WTC11 (cell line): ENCODE measurements at regions not wholly inside any gene's neighbourhood (a gene's known extent, or its start where the extent isn't known, plus 50 kb on each side); places are given as distances from the start of the nearest gene placed in this dataset.

Experiments used
- ATAC-seq: fragments of 200-7000 bp; cut with Tn5 transposase; 2 replicates; pipeline ENCODE4 v1.10.0; 2021; ENCODE audit warnings: mild to moderate bottlenecking, moderate library complexity
- CTCF ChIA-PET: fragments of 300-600 bp; sonication (Branson Sonifier 250); formaldehyde crosslinking; loops from one replicate; lab custom pipeline; 2021; ENCODE audit warnings: antibody characterized with exemption; lab: Charles Lee
- POLR2A ChIA-PET: fragments of 350-600 bp; sonication (Branson Sonifier 250); formaldehyde crosslinking; loops from one replicate; lab custom pipeline; 2021; ENCODE audit warnings: antibody characterized with exemption; lab: Charles Lee
- DNase-seq: peaks from one replicate; pipeline ENCODE4 v3.0.0; 2021; ENCODE audit warnings: low spot score
- H3K27ac Mint-ChIP-seq: 2 replicates; pipeline ENCODE4 v1.8.0; 2021; ENCODE audit warnings: mixed read lengths
- H3K27me3 Mint-ChIP-seq: 2 replicates; pipeline ENCODE4 v1.8.0; 2021; ENCODE audit warnings: low read depth, mild to moderate bottlenecking, moderate library complexity, mixed read lengths
- H3K36me3 Mint-ChIP-seq: 2 replicates; pipeline ENCODE4 v1.8.0; 2021; ENCODE audit warnings: mixed read lengths
- H3K4me1 Mint-ChIP-seq: 2 replicates; pipeline ENCODE4 v1.8.0; 2022; ENCODE audit warnings: mixed read lengths
- H3K4me3 Mint-ChIP-seq: 2 replicates; pipeline ENCODE4 v1.8.0; 2021; ENCODE audit warnings: mild to moderate bottlenecking, moderate library complexity, mixed read lengths
- H3K9me3 Mint-ChIP-seq: 2 replicates; pipeline ENCODE4 v1.8.0; 2021; ENCODE audit warnings: mixed read lengths
- AFF4 ChIP-seq: sonication (generic); formaldehyde crosslinking; IDR thresholded peaks from 2 replicates; pipeline ENCODE4 v1.8.1; 2023; ENCODE audit warnings: mild to moderate bottlenecking, missing genetic modification reagents, borderline replicate concordance
- ARID4B ChIP-seq: sonication (generic); formaldehyde crosslinking; IDR thresholded peaks from 2 replicates; pipeline ENCODE4 v1.8.0; 2023; ENCODE audit warnings: missing genetic modification reagents, mild to moderate bottlenecking, borderline replicate concordance
- ATF6 ChIP-seq: sonication (generic); formaldehyde crosslinking; IDR thresholded peaks from 2 replicates; pipeline ENCODE4 v1.8.1; 2023; ENCODE audit warnings: mild to moderate bottlenecking, missing genetic modification reagents
- CBFB ChIP-seq: sonication (generic); formaldehyde crosslinking; IDR thresholded peaks from 2 replicates; pipeline ENCODE4 v1.8.1; 2022; ENCODE audit warnings: mild to moderate bottlenecking, low read depth, missing genetic modification reagents
- CDX4 ChIP-seq: fragments of 250-450 bp; sonication (Bioruptor Pico); IDR thresholded peaks from 2 replicates; pipeline ENCODE4 v1.9.0; 2021; ENCODE audit warnings: moderate library complexity, mild to moderate bottlenecking, inconsistent platforms, borderline replicate concordance
- FOXJ3 ChIP-seq: sonication (generic); formaldehyde crosslinking; IDR thresholded peaks from 2 replicates; pipeline ENCODE4 v1.9.0; 2021; ENCODE audit warnings: missing genetic modification reagents, mild to moderate bottlenecking, borderline replicate concordance
- GRHL2 ChIP-seq: fragments of 250-450 bp; sonication (Bioruptor Pico); IDR thresholded peaks from 2 replicates; pipeline ENCODE4 v1.8.0; 2022; ENCODE audit warnings: mild to moderate bottlenecking, moderate library complexity; ENCODE audit not compliant: insufficient replicate concordance, severe bottlenecking
- HMGA2 ChIP-seq: fragments of 250-450 bp; sonication (Bioruptor Pico); IDR thresholded peaks from 2 replicates; pipeline ENCODE4 v1.4.0; 2021; ENCODE audit warnings: mild to moderate bottlenecking, moderate library complexity
- NFATC4 ChIP-seq: fragments of 250-450 bp; sonication (Bioruptor Pico); IDR thresholded peaks from 2 replicates; pipeline ENCODE4 v1.9.0; 2021; ENCODE audit warnings: mild to moderate bottlenecking
- NR2C2 ChIP-seq: sonication (generic); formaldehyde crosslinking; IDR thresholded peaks from 2 replicates; pipeline ENCODE4 v1.8.0; 2022; ENCODE audit warnings: mild to moderate bottlenecking, missing genetic modification reagents
- OVOL2 ChIP-seq: fragments of 250-450 bp; sonication (Bioruptor Pico); IDR thresholded peaks from 2 replicates; pipeline ENCODE4 v1.9.0; 2021; ENCODE audit warnings: mild to moderate bottlenecking, borderline replicate concordance
- SOX15 ChIP-seq: fragments of 250-450 bp; sonication (Bioruptor Pico); IDR thresholded peaks from 2 replicates; pipeline ENCODE4 v1.9.0; 2021; ENCODE audit warnings: mild to moderate bottlenecking
- ZNF219 ChIP-seq: sonication (generic); formaldehyde crosslinking; IDR thresholded peaks from 2 replicates; pipeline ENCODE4 v1.8.0; 2023; ENCODE audit warnings: missing genetic modification reagents, mild to moderate bottlenecking, borderline replicate concordance
- ZNF396 ChIP-seq: fragments of 250-450 bp; sonication (Bioruptor Pico); IDR thresholded peaks from 2 replicates; pipeline ENCODE4 v1.8.0; 2021; ENCODE audit warnings: mild to moderate bottlenecking, moderate library complexity, borderline replicate concordance
- ZNF512 ChIP-seq: sonication (generic); formaldehyde crosslinking; IDR thresholded peaks from 2 replicates; pipeline ENCODE4 v1.8.1; 2022; ENCODE audit warnings: missing genetic modification reagents, borderline replicate concordance
- ZNF532 ChIP-seq: fragments of 250-450 bp; sonication (Bioruptor Pico); IDR thresholded peaks from 2 replicates; pipeline ENCODE4 v1.9.0; 2021; ENCODE audit warnings: mild to moderate bottlenecking, borderline replicate concordance
- ZSCAN18 ChIP-seq: fragments of 250-450 bp; sonication (Bioruptor Pico); IDR thresholded peaks from 2 replicates; pipeline ENCODE4 v2.1.2; 2022; ENCODE audit warnings: mild to moderate bottlenecking, moderate library complexity

- TF ChIP-seq ZNF532 (CRISPR knock-in tag), result no peak
- TF ChIP-seq HMGA2, result no peak
- no peak for TF ChIP-seq ATF6 (CRISPR knock-in tag)
- TF ChIP-seq CBFB (CRISPR knock-in tag), result no peak
- no peak for TF ChIP-seq ARID4B (CRISPR knock-in tag)
- TF ChIP-seq NR2C2 (CRISPR knock-in tag), result no peak
- no peak for TF ChIP-seq ZNF512
- no peak for TF ChIP-seq ZNF219 (CRISPR knock-in tag)
- TF ChIP-seq, all 79 proteins: peak for 0
These were observed 112.3 kb downstream of the POSTN start (continued) for GRCh38 chr13:37486171-37486681.

- H3K27me3 Mint-ChIP-seq, result no peaks in the 10 kb centered on the region
- POLR2A ChIA-PET, result no interaction called here
- H3K4me3 Mint-ChIP-seq, result no peak overlapping the region
- no peak for DNase-seq
- CTCF ChIA-PET, result no interaction called here
- no peaks in the 10 kb centered on the region for H3K36me3 Mint-ChIP-seq
- no peak for ATAC-seq
- H3K4me1 Mint-ChIP-seq, result peaks cover 6% of the 10 kb centered on the region
- H3K9me3 Mint-ChIP-seq, result no peaks in the 10 kb centered on the region
- H3K27ac Mint-ChIP-seq, result no peak overlapping the region
- TF ChIP-seq HMGA2 (no peak), ZNF396 (CRISPR knock-in tag) (no peak), ZSCAN18 (CRISPR knock-in tag) (no peak), GRHL2 (CRISPR knock-in tag) (no peak), NR2C2 (CRISPR knock-in tag) (no peak), AFF4 (CRISPR knock-in tag) (no peak), FOXJ3 (no peak), SOX15 (CRISPR knock-in tag) (no peak), OVOL2 (CRISPR knock-in tag) (no peak), CDX4 (CRISPR knock-in tag) (no peak), NFATC4 (CRISPR knock-in tag) (no peak)
These were observed 112.8 kb downstream of the POSTN start for GRCh38 chr13:37485756-37486155.
